HG03460 (cell line): ENCODE measurements at regions not wholly inside any gene's neighbourhood (a gene's known extent, or its start where the extent isn't known, plus 50 kb on each side); places are given as distances from the start of the nearest gene placed in this dataset.

Source experiments
- ATAC-seq: cut with Tn5 transposase; IDR thresholded peaks from one replicate; pipeline ENCODE4 v1.9.1; 2021; ENCODE audit not compliant: unreplicated experiment

- ATAC-seq = no peak
Measured at GRCh38 chr4:81573840-81574239, 102.1 kb upstream of the RASGEF1B start.

GRCh38 chr4:81572402-81572801, 100.7 kb upstream of the RASGEF1B start:
- ATAC-seq = no peak

DNA sequence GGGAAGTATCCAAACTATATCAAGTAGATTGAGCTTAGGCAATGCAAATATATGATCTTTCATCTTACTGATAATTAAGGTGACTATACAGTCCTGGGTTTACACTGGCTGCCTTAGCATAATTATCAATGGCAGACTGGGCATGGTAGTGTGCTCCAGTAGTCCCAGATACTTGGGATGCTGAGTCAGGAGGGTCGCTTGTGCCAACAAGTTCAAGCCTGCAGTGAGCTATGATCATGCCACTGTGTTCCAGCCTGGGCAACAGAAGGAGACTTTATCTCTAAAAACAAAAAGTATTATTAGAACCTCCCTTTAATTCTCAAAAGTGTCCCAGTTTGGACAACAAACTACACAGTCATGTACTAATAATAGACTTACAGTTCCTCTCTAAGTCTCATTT, 99.4 kb upstream of the RASGEF1B start:
- no peak for ATAC-seq

DNA sequence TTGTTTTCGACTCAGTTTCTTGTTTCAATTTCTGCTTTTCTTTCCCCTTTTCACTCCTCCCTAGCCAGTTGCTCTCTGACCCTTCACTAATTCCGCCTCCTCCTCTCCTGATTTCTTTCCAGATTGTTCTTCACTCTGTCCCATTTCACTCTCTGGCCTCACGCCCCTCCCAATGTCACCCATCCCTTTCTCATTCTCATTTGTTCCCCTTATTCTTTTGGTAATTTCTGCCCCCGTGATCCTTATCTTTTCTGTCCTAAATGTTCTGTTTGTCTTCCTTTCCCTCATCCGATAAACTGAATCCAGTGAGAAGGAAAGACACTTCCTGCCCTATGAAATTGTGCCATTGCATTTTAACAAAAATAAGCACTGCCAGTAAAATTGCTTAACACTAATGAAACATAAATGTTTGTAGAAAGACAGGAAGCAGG, 94.5 kb upstream of the RASGEF1B start:
- no peak for ATAC-seq

- no peak for ATAC-seq
Measured at GRCh38 chr4:81565142-81565870, 93.6 kb upstream of the RASGEF1B start.

- ATAC-seq = no peak
Measured at GRCh38 chr4:81564025-81564424, 92.3 kb upstream of the RASGEF1B start.

DNA sequence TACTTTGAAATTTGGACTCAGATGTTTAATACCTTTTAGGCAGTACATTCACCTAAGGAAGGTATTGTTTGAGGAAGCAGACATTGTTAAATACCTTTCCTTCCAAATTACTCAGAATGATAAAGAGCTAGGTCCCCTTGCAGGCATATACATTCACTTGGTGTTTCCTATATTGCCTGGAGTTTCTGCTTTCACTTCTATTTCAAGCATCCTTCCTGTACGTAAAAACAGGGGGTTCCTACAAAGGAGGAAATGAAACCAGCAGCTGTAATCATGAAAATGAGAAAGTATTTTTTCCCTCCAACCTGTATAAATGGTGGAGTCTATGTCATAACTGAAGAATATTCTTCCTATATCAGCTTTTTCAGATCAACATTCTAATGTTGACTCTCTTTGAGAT, 90.4 kb upstream of the RASGEF1B start:
- peak; percentile 94 for ATAC-seq

GRCh38 chr4:81557306-81557705, 85.6 kb upstream of the RASGEF1B start:
- ATAC-seq = no peak

DNA sequence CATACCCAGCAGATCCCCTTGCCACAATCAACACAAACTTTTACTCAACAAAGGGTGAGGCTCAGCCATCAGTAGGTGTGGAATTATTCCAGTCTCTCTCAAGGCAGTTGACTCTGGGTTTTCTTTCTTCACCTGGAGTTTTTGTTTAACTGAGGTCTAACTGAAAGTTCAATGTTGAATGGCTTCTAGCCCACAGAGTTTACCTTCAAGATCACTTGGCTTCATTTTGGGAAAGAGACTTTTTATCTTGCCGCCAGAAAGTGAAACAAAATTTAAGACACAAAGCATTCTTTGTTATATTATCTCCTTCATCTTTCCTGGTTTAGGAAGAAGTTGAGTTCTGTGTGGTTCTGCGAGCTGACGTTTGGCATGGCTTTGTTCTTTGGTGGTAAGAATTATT, 83.8 kb upstream of the RASGEF1B start:
- ATAC-seq = no peak

GRCh38 chr4:81552086-81552485, 80.4 kb upstream of the RASGEF1B start:
- ATAC-seq = no peak

DNA sequence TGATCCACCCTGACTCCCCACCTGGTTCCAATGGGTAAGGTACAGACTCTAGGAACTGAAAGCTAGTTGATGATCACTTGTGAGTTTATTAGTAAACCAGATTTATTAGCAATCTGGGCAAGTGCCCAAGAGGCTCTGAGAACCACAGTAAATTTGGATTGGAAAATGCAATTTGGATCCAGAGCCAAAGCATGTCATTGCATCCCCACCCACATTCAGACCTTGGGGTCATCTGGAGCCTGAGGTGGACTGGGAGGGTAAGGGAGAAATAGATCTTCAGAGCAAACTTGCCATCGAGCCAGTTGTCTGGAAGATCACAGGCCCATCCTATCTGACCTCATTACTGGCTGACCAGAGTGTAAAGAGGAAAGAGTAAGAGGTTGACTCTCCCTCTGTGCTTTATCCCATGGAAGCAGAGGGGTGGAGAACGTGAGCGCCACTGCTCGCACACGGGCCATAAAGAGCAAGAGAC, 78.7 kb upstream of the RASGEF1B start:
- ATAC-seq = no peak

DNA sequence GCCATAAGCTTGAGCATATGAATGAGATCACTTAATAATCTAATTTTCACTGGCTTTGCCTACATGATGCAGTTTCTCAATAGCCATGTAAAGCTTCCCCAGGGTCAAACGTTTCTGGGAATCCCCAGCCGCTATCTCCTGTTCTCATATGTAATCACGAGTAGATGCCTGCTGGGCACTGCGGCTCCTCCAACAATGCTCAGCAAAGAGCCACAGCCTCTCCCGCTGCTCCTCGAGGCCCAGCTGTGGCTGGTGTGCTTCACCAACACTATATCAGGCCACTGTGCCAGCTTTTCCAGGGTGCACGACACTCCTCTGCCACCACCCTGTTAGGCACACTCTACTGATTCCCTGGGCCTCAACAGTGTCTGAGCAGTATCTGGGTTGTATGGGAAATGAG, 78.3 kb upstream of the RASGEF1B start:
- no peak for ATAC-seq

DNA sequence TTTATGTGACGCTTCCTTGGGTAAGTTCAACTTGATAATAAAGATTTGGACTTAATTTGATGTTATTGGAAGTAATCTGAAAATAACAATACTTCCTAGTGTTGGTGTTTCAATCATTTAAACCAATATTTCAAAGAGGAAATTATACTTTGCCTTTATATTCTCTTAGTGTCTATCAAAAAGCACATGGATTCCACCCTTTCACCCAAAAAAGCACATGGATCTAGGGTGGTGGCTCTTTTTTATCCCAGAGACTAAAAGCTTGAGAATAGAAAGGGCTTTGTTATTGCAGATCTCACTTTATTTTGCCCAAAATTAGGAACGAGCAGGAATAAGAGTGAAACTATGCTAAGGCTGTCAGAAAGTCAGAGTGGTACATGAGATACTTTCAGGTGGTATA, 75.1 kb upstream of the RASGEF1B start:
- no peak for ATAC-seq

GRCh38 chr4:81541161-81541945, 69.6 kb upstream of the RASGEF1B start:
- ATAC-seq = no peak

GRCh38 chr4:81538716-81539427, 67.2 kb upstream of the RASGEF1B start:
- ATAC-seq = no peak

- ATAC-seq = no peak
Measured at GRCh38 chr4:81531410-81531809, 59.7 kb upstream of the RASGEF1B start.

GRCh38 chr4:81528979-81529378, 57.3 kb upstream of the RASGEF1B start:
- ATAC-seq = no peak

DNA sequence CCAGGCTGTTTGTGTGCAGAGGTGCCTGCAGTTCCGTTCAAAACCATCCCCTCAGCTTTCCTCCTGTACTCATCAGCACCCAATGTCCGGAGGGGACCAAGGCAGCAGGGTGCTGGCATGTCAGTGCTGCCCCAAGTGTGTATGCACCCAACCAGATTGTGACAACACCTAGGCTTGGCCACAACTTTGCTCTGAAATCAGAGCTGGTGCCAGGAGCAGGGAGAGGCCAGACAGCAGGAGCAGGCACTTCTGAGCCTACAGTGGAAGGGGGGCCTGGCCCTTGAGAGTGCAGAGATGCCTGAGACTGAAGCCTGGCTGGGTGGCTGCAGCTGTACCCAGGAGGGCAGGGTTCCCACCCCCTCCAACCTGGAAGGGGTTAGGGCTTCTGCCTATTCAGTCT, 56.5 kb upstream of the RASGEF1B start:
- ATAC-seq = no peak

DNA sequence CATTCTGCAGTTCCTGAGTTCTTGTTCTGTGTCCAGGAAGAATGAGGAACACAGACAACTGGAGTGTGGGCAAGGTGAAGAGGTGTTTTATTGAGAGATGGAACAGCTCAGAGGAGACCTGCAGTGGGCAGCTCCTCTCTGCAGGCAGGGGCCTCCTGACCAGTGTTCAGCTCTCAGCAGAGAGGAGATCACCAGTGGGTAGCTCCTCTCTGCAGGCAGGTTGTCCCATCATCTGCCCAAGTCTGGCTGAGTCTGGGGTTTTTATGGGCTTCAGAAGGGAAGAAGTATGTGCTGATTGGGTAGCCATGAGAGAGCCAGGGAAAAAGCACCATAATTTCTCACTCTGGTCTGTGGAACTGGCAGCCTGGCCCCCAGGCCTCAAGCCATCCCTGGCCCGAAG, 56.0 kb upstream of the RASGEF1B start:
- no peak for ATAC-seq

DNA sequence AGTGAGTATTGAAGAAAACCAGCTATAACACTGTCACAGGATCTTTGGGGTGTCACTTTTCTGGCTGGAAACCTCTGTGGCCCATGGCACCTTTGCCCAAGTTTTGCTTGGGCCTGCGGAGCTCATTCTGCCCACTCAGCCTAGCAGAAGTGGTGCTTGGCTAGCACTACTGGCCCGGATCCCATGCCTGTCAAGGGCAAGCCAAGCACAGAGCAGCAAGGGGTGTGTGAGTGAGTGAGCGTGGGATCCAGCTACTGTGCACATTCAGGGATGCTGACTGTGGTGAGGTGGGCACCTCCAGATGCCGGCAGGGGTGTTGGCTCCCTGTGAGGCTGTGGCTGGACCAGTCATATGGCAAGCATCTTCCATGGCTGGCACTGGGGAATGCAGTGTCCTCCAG, 55.4 kb upstream of the RASGEF1B start:
- ATAC-seq = no peak

DNA sequence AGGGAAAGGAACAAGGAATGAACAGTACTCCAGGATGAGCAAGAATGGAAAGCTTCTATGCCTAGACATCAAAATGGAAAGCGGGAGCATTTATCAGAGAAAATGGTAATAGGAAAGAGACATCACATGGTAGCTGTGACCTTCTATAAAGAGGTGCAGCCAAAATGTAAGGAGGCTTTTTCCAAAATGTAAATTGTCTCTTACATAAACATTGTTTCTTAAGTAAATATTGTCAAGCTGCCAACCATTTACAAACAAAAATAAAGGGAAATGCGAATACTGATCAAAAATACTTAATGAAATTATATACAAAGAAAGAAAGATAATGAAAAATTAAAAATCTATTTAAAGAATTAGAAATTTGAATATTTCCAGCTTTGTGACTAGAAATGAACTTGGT, 55.0 kb upstream of the RASGEF1B start:
- ATAC-seq = no peak
